ENCODE measurements at regions not wholly inside any gene's neighbourhood (a gene's known extent, or its start where the extent isn't known, plus 50 kb on each side); places are given as distances from the start of the nearest gene placed in this dataset.

DNA sequence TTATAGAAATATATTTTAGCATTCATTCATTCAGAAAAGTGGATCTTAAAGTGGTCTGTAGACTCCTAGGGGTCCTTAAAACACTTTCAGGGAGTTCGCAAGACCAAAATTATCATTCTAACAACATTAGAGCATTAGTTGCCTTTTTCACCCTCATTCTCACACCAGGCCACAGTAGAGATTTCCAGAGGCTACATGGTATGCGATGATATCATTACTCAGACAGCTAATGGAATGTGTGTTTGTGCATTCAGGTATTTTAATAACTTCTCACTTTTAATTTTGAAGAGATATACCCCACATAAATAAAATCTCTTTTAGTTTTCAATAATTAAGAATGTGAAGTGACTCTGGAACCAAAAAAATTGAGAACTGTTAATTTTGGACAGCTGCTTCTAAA, 206.9 kb downstream of the NSUN3 start:
- DNase-seq: no peak

DNA sequence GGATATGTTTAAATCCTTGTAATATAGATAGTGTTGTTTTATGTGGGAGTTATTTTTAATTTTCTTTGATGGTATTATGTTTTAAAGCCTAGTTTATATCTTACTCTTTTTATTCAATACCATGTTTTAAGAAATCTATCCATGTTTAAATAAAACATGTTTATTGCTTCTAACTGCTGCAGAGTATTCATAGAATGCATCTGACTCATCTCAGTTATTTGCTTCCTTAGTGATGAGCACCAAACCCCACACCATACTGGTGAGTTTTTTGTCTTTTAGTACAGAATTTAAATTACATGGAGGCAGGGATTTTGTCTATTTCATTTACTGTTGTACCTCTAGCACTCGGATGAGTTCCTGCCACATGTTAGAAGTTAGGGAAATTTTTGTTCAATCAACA, 209.2 kb downstream of the NSUN3 start:
- DNase-seq: no peak

DNA sequence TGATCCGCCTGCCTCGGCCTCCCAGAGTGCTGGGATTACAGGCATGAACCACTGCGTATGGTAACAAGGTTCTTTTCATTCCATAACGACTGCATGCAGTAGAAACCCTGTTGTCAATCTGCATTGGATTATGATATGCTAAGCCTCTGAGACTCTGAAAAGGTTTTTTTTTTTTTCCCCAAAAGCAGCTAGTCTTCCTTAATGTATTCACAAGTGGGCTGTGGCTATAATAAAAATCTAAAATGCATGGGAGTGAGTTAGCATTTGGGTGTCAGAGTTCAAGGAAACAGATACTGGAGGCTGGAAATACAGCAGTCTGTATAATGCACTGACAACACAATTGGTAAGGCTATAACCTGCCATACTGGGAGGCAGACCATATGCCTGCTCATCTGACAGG, 218.1 kb downstream of the NSUN3 start:
- DNase-seq: no peak

DNA sequence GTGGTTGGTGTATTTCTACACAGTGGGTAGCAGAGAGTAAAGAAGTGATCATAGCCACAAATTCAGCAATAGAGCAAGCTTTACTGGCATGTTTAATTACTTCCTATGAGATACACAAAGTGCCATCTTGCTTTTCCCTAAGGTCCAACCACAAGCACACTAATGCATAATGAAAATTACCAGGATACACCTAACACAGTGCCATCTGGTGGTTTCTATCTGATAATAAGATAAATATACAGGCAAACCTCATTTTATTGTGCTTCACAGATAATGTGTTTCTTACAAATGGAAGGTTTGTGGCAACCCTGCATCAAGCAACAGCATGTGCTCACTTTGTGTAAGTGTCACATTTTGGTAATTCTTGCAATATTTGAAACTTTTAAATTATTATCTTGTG, 223.0 kb downstream of the NSUN3 start:
- DNase-seq: no peak

DNA sequence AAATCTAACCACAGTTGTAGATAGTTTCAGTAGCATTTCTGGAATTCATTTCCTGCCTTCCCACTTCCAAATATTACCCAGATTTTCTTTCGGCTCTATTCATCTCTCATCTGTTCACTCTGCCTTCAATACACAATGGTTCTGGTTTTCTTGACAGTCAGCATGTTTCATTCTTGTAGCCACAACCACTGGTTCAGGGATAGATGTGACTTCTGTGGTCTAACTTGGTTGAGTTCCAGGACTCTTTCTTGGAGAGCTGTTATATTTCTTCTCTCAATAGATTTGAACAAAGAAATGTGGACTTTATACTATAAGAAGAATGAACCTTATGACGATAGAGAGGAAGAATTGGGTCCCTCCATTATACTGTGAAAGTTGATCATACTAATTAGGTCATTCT, 228.8 kb downstream of the NSUN3 start:
- no peak for DNase-seq

DNA sequence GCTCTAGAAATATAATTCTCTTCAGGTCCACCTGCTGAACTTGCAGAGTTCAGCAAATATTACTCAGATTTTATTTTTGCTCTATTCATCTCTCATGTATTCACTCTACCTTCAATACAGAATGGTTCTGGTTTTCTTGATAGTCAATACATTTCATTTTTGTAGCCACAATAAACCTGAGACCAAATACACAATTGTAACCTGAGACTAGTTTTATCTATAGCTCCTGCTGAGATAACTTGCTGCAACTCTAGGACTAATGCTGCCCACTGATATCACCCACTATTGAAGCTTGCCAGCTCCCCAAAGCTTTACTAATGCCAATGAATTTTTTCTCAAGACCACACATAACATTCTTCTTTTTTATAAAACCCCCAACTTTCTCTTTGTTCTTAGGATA, 229.3 kb downstream of the NSUN3 start:
- DNase-seq: no peak

DNA sequence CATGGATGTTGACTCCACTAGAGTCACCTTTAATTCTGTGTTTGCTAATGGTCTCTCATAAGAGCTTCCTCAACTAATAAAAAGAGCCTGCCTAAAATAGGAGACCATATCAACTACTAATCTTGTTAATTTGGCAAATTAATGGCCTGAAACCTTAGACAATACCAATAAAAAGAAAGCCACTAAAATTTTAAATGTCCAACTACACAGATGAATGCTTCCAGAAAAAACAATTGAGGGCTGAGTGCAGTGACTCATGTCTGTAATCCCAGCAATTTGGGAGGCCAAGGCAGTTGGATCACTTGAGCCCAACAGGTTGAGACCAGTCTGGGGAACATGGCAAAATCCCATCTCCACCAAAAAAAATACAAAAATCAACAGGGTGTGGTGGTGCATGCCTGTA, 230.9 kb downstream of the NSUN3 start:
- no peak for DNase-seq

DNA sequence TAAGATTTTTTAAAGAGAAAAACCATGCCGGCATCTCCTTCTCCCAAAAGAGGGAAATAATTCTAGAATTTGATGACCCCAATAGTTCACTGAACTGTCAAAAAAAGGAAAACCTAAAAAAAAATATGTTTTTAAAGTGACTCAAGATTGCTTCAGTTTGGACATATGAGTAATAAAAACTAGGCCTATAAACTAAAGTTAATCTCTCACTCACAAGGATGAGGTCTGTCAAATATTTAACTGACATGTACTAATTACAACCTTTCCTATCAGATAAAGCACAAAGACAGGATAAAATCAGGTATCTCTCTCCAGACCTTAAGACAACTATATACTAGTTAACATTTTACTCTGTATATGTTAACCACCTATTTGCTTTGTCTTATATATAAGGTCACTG, 231.9 kb downstream of the NSUN3 start:
- no peak for DNase-seq

DNA sequence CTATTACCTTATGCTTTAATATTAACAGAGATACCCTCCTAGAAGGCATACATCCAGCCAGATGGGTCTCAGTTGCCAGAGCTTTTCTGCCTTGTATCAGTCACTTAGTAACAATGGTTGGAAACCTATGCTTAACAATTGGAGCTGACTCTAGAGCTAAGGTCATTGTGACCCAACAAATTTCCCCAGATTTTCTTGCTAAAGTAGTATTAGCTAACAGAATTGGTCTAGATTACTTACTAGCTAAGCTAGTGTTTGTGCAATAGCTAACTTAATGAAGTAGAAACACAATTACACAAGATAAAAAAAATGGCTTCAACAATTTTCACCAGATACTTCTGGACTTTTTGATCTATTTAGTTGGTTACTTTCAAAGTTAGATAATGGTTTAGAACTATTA, 236.9 kb downstream of the NSUN3 start:
- DNase-seq: no peak

DNA sequence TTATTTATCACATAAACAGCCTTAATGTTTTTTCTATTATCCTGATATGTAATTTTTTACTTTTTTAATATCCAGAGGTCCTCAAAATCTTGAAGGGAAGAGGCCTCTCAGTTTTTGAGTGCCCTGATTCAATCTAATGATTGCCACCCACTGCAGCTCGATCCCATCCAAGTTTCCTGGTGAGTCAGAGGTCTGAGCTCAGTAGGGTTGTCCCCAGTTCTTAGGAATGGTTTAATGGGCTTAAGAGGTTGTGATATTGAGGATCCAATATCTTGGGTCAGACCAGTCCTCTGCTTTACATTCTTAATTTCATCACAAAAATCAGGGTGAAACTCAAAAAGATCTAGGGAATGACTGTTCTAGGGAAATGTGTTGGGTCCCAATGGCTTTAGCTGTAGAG, 238.5 kb downstream of the NSUN3 start:
- DNase-seq: no peak

DNA sequence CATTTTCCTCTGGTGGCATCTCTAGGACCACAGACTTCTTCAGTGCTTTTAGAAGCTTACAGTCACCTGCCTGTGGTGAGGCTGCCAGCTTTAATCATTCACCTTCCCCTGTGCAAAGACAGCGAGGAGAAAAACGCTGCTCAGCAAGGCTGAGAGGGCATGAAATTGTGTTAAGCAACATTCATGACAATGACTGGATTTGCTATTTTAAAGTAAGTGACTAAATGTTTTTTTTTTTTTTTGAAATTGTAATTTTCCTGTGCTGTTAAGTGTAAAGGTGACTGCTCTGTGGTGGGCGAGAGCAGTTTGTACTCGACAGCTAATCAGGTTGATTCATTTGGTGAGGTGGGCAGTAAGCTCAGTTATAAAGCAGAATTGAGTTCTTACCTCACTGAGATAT, 240.4 kb downstream of the NSUN3 start:
- DNase-seq: no peak

DNA sequence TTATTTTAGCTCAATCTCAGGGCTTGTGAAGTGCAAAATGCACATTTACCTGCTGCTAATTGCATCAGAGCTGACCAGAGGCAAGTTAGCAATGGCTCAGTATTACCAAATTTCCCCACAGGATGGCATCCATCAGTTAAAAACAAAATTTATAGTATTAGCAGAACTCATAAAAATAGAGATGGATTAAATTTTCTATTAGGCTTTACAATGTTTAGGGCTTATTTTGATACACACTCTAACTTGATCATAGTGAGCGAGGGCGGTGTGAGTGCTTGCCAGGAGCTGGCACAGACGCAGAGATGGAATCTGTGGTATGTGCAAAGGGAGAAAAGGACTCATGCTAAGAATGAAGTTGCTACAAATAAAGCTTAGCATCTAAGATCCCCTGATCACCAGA, 241.0 kb downstream of the NSUN3 start:
- no peak for DNase-seq

DNA sequence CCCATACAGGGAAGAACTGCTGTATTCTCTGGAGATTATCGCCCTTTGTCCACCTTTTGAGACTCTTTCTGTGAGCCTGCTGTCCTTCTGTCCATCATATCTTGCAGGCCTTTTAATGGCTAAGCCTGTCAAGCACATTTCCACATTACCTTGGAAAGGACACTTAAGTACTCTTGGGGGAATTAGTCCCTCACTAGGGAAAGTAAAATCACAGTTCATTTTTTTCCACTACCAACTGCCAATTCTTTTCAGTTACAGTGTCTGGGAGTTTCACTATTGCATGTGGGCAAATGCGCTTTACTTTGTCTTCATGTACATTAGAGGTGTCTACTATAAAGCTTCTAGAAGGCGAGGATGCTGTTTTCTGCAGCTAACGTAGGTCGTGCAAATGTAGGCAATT, 242.1 kb downstream of the NSUN3 start:
- DNase-seq: no peak

DNA sequence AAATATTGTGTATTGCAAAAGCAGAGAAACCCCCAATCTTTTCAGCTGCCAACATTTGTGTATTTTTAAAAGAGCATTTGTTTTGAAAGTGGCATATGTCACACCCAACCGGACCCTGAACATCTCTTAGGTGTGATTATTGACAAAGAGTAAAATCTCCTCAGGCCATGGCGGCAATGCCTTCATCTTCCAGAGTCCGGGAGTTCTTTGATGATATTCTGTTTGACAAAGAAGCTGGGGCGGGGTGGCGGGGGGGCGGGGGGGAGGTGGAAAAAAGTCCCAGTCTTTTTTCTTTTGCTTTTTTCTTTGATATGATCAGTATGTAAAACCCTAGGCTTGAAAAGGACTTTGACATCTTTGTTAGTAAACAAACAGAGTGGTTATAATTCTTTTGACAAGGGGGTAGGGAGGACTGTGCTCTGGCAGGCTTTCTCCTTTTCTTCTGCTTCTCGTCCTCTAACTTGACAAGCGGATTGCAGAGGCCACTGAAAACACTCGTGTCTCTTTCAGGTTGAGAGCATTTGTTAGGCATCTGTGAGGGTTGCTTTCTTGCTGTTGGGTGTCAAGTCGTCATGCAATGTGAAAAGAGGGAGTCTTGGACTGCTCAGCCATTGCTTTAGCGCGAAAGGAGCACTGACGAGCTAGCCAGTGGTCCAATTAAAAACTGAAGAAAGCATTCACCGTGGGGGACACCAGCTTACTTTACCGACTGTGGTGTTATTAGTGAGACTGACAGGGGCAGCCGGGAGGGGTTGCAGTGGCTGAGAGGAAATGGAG, 243.2 kb downstream of the NSUN3 start:
- no peak for DNase-seq

DNA sequence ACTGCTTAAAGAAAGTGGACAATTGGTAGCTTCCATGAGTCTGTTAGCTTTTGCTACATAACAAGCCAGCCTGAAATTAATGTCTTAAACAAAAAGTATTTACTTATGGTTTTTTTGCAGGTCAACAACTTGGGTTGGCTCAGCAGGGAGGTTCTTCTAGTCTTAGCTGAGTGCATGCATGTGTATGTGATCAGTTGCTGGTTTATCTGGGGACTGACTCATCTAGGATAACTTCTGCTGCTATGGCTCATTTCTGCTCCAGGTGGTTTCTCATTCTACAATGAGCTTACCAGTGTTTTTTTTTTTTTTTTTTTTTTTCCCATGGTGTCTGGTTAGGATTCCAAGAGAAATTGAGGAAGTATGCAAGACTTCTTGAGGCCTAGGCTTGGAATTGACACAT, 244.7 kb downstream of the NSUN3 start:
- DNase-seq: no peak

DNA sequence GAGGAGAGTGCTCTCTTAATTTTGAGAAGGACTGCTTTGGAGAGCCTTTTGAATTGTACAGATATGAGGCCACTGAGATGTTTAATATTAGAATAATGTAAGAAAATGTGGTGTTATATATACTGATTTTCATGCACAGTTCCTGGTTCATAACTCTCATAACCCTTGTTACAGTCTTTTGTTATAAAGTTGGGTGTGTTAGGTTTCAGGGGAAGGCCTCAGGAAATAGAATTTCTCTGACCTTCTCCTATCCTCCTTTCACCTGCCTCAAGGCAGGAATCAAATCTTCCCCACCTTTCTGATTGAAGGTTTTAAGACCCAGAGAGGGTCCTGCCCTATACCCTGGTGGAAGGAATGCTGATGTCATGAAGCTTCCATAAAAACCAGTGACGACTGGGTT, 245.9 kb downstream of the NSUN3 start:
- DNase-seq: no peak

DNA sequence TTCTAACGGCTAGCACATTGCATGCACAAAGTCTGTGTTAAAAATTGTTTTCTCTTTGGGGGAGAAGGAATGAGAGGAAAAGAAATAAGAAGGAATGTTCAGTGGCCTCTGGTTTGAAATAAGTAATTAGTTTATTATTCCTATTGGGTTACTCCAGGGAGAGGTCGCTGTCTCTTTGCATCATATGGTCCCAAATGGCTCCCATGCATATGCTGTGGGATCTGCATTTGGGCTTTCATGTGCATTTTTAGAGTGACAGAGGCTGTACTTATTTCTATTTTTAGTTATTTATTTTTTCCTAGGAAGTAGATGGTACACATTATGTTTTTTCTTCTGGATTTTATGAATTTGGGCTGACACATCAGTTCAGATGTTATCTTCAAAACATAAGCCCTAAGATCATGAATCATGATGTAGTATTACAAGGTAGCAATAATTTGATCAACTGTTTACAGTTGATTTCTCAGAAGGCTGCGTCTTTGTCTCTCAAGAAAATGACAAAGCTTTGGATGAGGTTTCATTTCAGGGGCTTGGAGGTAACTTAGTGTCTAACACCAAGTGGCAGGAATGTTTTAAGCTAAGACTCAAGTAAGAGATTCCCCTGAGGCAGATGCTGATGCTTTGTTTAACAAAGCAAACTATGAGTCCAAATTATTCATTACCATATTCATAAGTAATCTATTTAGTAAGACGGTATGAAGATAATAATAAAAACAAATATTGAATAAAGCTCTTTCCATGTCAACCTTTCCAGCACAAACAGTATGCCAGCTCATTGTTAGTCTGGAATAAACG, 247.7 kb downstream of the NSUN3 start:
- no peak for DNase-seq

DNA sequence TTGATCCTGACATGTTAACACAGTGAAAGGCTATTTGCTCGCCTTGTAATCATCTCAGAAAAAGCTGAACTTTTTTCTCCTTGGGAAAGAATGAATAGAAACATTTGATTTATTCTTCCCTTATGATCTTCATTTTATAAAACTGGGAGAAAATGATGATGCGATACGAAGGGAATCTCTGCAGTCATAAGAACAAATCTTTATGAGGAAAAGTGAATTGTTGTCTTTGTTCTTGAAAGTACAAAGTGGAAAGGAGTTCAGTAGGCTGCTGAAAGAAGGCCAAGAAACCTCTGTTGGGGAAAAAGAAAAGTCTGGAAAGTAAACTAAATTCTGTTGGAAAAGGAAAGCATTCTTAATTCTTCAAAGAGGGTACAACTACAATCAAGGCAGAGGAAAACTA, 248.8 kb downstream of the NSUN3 start:
- DNase-seq: no peak

DNA sequence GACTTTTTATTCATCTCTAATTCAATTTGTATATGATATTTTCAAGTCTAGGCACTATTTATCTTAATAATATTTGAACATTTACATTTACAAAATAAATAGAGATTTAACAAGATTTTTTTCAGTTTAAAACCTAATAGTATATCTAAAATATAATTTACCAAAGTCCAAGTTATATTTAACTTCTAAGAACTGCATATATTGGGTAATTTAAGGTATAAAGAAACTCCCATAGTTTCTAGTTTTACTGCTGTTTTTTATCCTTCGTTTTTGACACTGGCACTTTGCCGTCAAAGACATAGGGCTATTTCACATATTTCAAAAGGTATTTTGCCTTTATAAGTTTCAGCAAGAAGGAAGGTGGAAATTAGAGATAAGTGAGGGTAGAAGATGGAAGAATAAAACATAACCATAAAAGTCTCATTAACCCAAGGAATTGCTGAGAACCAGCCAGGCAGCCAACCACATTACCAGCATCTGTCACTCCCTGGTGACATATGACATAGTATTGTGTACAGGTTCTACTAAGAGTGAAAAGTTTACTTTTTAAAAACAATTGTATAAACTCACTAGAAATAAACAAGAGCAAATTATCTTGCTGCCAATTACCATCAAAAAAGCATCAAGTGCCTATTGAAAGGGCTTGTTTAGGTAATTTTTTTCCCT, 251.5 kb downstream of the NSUN3 start:
- DNase-seq: no peak

DNA sequence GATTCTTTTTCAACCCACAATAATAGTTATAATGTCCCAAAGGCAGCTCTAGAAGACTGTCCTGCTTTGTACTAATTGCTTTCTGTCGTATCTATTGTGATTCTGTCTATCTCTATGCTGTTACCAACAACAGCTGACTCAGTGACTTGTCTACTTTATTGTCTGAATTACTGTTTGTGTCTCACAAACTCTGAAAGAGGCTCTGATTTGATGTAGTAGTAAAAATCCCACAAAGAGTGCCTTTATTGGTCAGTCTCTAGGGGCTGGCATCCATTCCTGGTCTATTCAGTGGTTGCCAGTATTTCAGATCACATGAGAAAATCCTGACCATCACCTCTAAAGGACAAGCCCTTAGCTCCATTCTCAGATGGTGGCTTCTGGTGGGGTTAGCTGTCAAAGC, 254.2 kb downstream of the NSUN3 start:
- DNase-seq: no peak

DNA sequence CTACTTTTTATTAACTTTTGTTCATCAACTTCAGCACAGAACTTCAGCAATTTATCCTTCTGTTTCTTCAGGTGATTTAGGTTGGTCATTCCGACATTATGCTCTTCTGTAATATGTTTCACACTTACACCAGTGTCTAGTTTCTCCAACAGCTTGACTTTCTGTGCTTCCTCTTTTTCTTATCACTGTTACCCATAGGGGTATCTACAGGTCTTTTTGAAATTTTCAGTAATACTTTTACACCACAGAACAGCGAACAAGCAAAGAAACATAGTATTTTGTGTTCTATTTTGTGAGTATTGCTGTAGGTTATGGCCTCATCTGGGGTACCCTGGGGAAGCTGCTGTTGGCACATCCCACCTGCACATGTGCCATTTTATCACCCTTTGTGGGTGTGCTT, 260.7 kb downstream of the NSUN3 start:
- no peak for DNase-seq

DNA sequence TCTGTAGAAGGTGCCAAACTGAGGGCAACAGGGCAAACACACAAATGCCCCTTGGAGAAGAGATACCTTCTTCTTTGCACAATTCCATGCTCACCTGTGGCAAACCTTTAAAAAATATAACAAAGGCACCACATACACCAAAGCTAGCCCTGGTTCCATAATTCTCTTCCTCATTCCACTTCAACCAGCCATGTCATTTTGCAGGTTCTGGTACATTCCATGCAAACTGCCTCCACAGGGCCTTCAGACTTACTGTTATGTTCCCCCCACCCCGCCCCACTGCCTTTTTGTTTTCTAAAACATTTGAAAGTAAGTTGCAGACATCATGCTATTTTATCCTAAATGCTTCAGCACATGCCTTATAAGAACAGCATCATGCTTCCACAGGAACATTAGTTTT, 269.0 kb downstream of the NSUN3 start:
- no peak for DNase-seq

DNA sequence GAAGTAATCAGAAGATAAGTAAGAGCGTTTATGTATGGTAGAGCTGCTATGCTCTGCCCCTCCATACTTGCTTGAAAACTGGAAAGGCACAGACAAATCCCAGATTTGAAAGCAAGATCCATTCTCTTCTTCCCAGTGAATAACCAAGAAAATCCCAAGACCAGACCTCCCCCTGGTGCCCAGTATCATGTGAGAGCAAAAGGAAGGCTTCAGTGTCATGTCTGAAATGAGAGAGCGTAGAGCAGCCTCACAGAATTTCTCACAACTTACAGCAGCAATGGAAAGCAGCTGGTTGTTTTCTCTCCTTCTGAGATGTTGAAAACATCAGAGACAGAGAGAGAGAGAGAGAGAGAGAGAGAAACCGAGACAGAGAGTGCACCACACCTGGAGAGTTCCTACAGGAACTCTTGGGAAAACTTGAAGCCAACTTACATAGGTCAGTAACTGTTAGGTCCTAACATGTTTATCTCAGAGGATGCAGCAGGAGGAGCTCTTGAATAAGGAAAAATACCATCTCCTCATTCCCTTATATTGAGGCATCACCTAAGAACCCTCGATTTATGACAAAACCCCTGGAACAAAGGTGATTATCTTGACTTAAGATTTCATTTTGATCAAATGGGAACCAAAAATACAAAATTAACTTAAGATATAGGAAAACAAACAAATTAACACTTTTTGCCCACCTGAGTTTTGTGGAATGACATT, 273.3 kb downstream of the NSUN3 start:
- DNase-seq: peak in 1 of 2 experiments; percentile 10
